GM12878 (cell line): ENCODE measurements at regions not wholly inside any gene's neighbourhood (a gene's known extent, or its start where the extent isn't known, plus 50 kb on each side); places are given as distances from the start of the nearest gene placed in this dataset.

Experiments
- ATAC-seq: fragments of 200-7000 bp; cut with Tn5 transposase; 3 replicates; pipeline ENCODE4 v1.9.1; 2020; ENCODE audit warnings: mild to moderate bottlenecking, moderate library complexity
- BruUV-seq: library from RNA; stranded (reverse); fragments of 400-500 nt; replicated peaks from 2 replicates; lab custom pipeline; 2021; lab: Mats Ljungman, UMichigan
- CTCF ChIA-PET: fragments of 300-600 bp; sonication (Branson Sonifier 250); formaldehyde crosslinking; extraction: SDS; loops from one replicate; lab custom pipeline; 2021; ENCODE audit warnings: inconsistent platforms; lab: Yijun Ruan, JAX
- POLR2A ChIA-PET: fragments of 350-600 bp; formaldehyde crosslinking; extraction: SDS; loops from one replicate; lab custom pipeline; 2021; ENCODE audit warnings: inconsistent platforms; lab: Charles Lee
- RAD21 ChIA-PET: fragments of 300-600 bp; sonication (Branson Sonifier 250); formaldehyde crosslinking; loops from one replicate; lab custom pipeline; 2023; ENCODE audit warnings: antibody characterized with exemption; ENCODE audit not compliant: unreplicated experiment; lab: Charles Lee
- SMC1A ChIA-PET: fragments of 300-600 bp; sonication (Branson Sonifier 250); formaldehyde crosslinking; loops from one replicate; lab custom pipeline; 2023; ENCODE audit not compliant: unreplicated experiment, uncharacterized antibody; lab: Charles Lee
- DNase-seq: peaks from one replicate; pipeline ENCODE4 v3.0.0-alpha.2; 2011; ENCODE audit warnings: low read depth, low spot score
- FAIRE-seq: peaks from 3 replicates; lab custom pipeline; 2011; peaks lifted over from hg19 to GRCh38; lab: Jason Lieb, UNC
- H2AFZ ChIP-seq: 2 replicates; pipeline ENCODE4 v1.6.0; 2011; ENCODE audit warnings: low read depth, low read length, control low read depth; ENCODE audit not compliant: control insufficient read depth
- H3K27ac ChIP-seq: 2 replicates; pipeline ENCODE4 v1.5.1; 2011; ENCODE audit warnings: control low read depth; ENCODE audit not compliant: control insufficient read depth, insufficient read depth
- H3K27me3 ChIP-seq, 2 experiments: replicated peaks in 1 of 2; 2 replicates each; pipeline versions ENCODE4 v1.6.0 to v1.6.1; 2011; ENCODE audit warnings: low read length in 1 of 2; ENCODE audit not compliant: control insufficient read depth in 2 of 2, insufficient read depth in 2 of 2
- H3K36me3 ChIP-seq, 2 experiments: 2 replicates each; pipeline ENCODE4 v1.5.1; 2011; ENCODE audit warnings: low read length in 1 of 2; ENCODE audit not compliant: control insufficient read depth in 2 of 2, insufficient read depth in 2 of 2
- H3K4me1 ChIP-seq: 2 replicates; pipeline ENCODE4 v1.6.1; 2011; ENCODE audit warnings: mild to moderate bottlenecking, low read length, moderate library complexity, mixed read lengths; ENCODE audit not compliant: control insufficient read depth, insufficient read depth
- H3K4me2 ChIP-seq: 2 replicates; pipeline ENCODE4 v1.6.0; 2011; ENCODE audit warnings: control low read depth; ENCODE audit not compliant: control insufficient read depth, insufficient read depth
- H3K4me3 ChIP-seq: fragments of 200-600 bp; sonication (generic); 2 replicates; pipeline ENCODE4 v1.5.1; 2016
- H3K79me2 ChIP-seq: 2 replicates; pipeline ENCODE4 v1.6.0; 2011; ENCODE audit warnings: low read length; ENCODE audit not compliant: control insufficient read depth, insufficient read depth
- H3K9ac ChIP-seq: 2 replicates; pipeline ENCODE4 v1.8.0; 2011; ENCODE audit warnings: low read length, control low read depth, mixed read lengths; ENCODE audit not compliant: control insufficient read depth, insufficient read depth
- H3K9me3 ChIP-seq: replicated peaks from 3 replicates; pipeline ENCODE4 v1.5.1; 2011; ENCODE audit warnings: mild to moderate bottlenecking, low read length; ENCODE audit not compliant: control insufficient read depth, insufficient read depth
- H4K20me1 ChIP-seq: 2 replicates; pipeline ENCODE4 v1.6.0; 2011; ENCODE audit not compliant: control insufficient read depth, insufficient read depth
- BMI1 ChIP-seq: fragments of 450-650 bp; IDR thresholded peaks from 2 replicates; pipeline ENCODE4 v1.6.1; 2016; ENCODE audit warnings: mild to moderate bottlenecking, moderate library complexity, borderline replicate concordance
- GATAD2B ChIP-seq: fragments of 450-650 bp; conservative IDR thresholded peaks from 2 replicates; pipeline ENCODE4 v1.6.1; 2017; ENCODE audit warnings: low read depth, mild to moderate bottlenecking, moderate library complexity
- HDAC6 ChIP-seq: fragments of 200-600 bp; sonication (generic); IDR thresholded peaks from one replicate; pipeline ENCODE4 v1.8.0; 2017; ENCODE audit warnings: antibody characterized with exemption; ENCODE audit not compliant: unreplicated experiment
- IRF5 ChIP-seq: fragments of 450-650 bp; IDR thresholded peaks from 2 replicates; pipeline ENCODE4 v1.6.1; 2017; ENCODE audit warnings: borderline replicate concordance
- JUNB ChIP-seq: IDR thresholded peaks from 2 replicates; pipeline ENCODE4 v1.6.1; 2016; ENCODE audit warnings: antibody characterized with exemption, mild to moderate bottlenecking
- KAT2A ChIP-seq: conservative IDR thresholded peaks from 2 replicates; pipeline ENCODE4 v1.6.1; 2011; ENCODE audit warnings: low read depth, low read length; ENCODE audit not compliant: control insufficient read depth
- LARP7 ChIP-seq: fragments of 450-650 bp; IDR thresholded peaks from 2 replicates; pipeline ENCODE4 v1.6.1; 2017; ENCODE audit warnings: mild to moderate bottlenecking
- MTA3 ChIP-seq: IDR thresholded peaks from 2 replicates; pipeline ENCODE4 v1.6.1; 2012; ENCODE audit warnings: low read length, inconsistent platforms, borderline replicate concordance
- PAX5 ChIP-seq: IDR thresholded peaks from 2 replicates; pipeline ENCODE4 v1.6.1; 2011; ENCODE audit warnings: low read depth, low read length, borderline replicate concordance
- POLR2A ChIP-seq: IDR thresholded peaks from 2 replicates; pipeline ENCODE4 v1.6.1; 2011; ENCODE audit warnings: low read depth, mild to moderate bottlenecking, low read length
- RCOR1 ChIP-seq: conservative IDR thresholded peaks from 2 replicates; pipeline ENCODE4 v1.6.1; 2012; ENCODE audit warnings: low read depth, low read length, improper control_type of control experiment
- RFX5 ChIP-seq: IDR thresholded peaks from 2 replicates; pipeline ENCODE4 v1.6.1; 2011; ENCODE audit warnings: low read depth, low read length, improper control_type of control experiment
- SIN3A ChIP-seq: IDR thresholded peaks from 2 replicates; pipeline ENCODE4 v1.6.1; 2012; ENCODE audit warnings: low read depth, low read length, improper control_type of control experiment
- STAT3 ChIP-seq: IDR thresholded peaks from 2 replicates; pipeline ENCODE4 v1.6.1; 2011; ENCODE audit warnings: low read depth, low read length, improper control_type of control experiment
- ZNF217 ChIP-seq: fragments of 450-650 bp; IDR thresholded peaks from 2 replicates; pipeline ENCODE4 v1.6.1; 2017; ENCODE audit warnings: antibody characterized with exemption, mild to moderate bottlenecking
- WGBS: methylation state at CpG from one replicate; pipeline ENCODE4 v1.1.6; 2016; ENCODE audit warnings: low lambda C conversion rate; ENCODE audit not compliant: insufficient replicate concordance, insufficient coverage; ENCODE audit errors: missing lambda C conversion rate; 5-methylcytosine and 5-hydroxymethylcytosine counted together
- in situ Hi-C: fragments of 300-500 bp; cut with MboI; formaldehyde crosslinking; loops from 9 replicates; pipeline ENCODE4 v1.14.3; 2018; ENCODE audit warnings: mixed read lengths
- intact Hi-C: fragments of 100-400 bp; cut with micrococcal nuclease; formaldehyde crosslinking; loops from one replicate; pipeline ENCODE4 v1.14.2; 2022; ENCODE audit not compliant: unreplicated experiment
- TF ChIP-seq, protein P1 (sequence below): fragments of 450-650 bp; IDR thresholded peaks from 2 replicates; pipeline ENCODE4 v1.6.1; 2016; ENCODE audit warnings: mild to moderate bottlenecking
- TF ChIP-seq, protein P2 (sequence below): fragments of 450-650 bp; IDR thresholded peaks from 2 replicates; pipeline ENCODE4 v1.6.1; 2017; ENCODE audit warnings: mild to moderate bottlenecking, moderate library complexity

GRCh38 chr2:65678779-65679391 is 246.5 kb upstream of the SPRED2 start:
- ChIA-PET RAD21 (no interaction called here), POLR2A (no interaction called here), CTCF (no interaction called here), SMC1A (no interaction called here)
- no peak overlapping the region for H3K4me2 ChIP-seq
- H3K4me1 ChIP-seq = no peaks in the 10 kb centered on the region
- no peak overlapping the region for H3K4me3 ChIP-seq
- H3K9me3 ChIP-seq = peaks cover 2% of the 10 kb centered on the region; the same call in 2 of the 3 replicates
- H3K36me3 ChIP-seq = no peaks in the 10 kb centered on the region
- TF ChIP-seq MTA3 = no peak
- TF ChIP-seq PAX5 = no peak
- TF ChIP-seq IRF5 = no peak
- no peak for TF ChIP-seq GATAD2B
- no peak for TF ChIP-seq RFX5
- no peak for TF ChIP-seq STAT3
- TF ChIP-seq SIN3A = no peak
- TF ChIP-seq, protein P1, sequence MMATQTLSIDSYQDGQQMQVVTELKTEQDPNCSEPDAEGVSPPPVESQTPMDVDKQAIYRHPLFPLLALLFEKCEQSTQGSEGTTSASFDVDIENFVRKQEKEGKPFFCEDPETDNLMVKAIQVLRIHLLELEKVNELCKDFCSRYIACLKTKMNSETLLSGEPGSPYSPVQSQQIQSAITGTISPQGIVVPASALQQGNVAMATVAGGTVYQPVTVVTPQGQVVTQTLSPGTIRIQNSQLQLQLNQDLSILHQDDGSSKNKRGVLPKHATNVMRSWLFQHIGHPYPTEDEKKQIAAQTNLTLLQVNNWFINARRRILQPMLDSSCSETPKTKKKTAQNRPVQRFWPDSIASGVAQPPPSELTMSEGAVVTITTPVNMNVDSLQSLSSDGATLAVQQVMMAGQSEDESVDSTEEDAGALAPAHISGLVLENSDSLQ = no peak
- no peak for TF ChIP-seq RCOR1
- TF ChIP-seq JUNB = no peak
- no peak for TF ChIP-seq HDAC6
- TF ChIP-seq, protein P2, sequence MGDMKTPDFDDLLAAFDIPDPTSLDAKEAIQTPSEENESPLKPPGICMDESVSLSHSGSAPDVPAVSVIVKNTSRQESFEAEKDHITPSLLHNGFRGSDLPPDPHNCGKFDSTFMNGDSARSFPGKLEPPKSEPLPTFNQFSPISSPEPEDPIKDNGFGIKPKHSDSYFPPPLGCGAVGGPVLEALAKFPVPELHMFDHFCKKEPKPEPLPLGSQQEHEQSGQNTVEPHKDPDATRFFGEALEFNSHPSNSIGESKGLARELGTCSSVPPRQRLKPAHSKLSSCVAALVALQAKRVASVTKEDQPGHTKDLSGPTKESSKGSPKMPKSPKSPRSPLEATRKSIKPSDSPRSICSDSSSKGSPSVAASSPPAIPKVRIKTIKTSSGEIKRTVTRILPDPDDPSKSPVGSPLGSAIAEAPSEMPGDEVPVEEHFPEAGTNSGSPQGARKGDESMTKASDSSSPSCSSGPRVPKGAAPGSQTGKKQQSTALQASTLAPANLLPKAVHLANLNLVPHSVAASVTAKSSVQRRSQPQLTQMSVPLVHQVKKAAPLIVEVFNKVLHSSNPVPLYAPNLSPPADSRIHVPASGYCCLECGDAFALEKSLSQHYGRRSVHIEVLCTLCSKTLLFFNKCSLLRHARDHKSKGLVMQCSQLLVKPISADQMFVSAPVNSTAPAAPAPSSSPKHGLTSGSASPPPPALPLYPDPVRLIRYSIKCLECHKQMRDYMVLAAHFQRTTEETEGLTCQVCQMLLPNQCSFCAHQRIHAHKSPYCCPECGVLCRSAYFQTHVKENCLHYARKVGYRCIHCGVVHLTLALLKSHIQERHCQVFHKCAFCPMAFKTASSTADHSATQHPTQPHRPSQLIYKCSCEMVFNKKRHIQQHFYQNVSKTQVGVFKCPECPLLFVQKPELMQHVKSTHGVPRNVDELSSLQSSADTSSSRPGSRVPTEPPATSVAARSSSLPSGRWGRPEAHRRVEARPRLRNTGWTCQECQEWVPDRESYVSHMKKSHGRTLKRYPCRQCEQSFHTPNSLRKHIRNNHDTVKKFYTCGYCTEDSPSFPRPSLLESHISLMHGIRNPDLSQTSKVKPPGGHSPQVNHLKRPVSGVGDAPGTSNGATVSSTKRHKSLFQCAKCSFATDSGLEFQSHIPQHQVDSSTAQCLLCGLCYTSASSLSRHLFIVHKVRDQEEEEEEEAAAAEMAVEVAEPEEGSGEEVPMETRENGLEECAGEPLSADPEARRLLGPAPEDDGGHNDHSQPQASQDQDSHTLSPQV = no peak
- no peak for TF ChIP-seq POLR2A
- no peak for TF ChIP-seq BMI1
- no peak for TF ChIP-seq LARP7
- TF ChIP-seq ZNF217 = no peak
- TF ChIP-seq KAT2A = no peak
- intact Hi-C loops = no loop called here
- H3K27me3 ChIP-seq = no peaks in the 10 kb centered on the region
- H3K9ac ChIP-seq = no peak overlapping the region
- H4K20me1 ChIP-seq = no peaks in the 10 kb centered on the region
- WGBS = 43% methylated on average over 5 of the region's 5 CpGs
- DNase-seq (no peak), FAIRE-seq (no peak), ATAC-seq (no peak)
- no TSS peak for BruUV-seq
- in situ Hi-C loops = no loop called here
- no peaks in the 10 kb centered on the region for H3K79me2 ChIP-seq
- H2AFZ ChIP-seq = no peak overlapping the region
- no peak overlapping the region for H3K27ac ChIP-seq
